ENCODE measurements at regions not wholly inside any gene's neighbourhood (a gene's known extent, or its start where the extent isn't known, plus 50 kb on each side); places are given as distances from the start of the nearest gene placed in this dataset.

- Histone ChIP-seq H3K4ac (replicated peaks; ENCODE audit: insufficient read length, low read depth, low read length) (no peak overlapping the region), H3K27ac (ENCODE audit: low read depth, low read length) (no peak overlapping the region), H3K4me2 (ENCODE audit: insufficient read depth in 1 of 2, low read depth in 2 of 2, low read length in 2 of 2) (no peak overlapping the region), H2BK12ac (ENCODE audit: low read depth, low read length) (no peak overlapping the region), H2BK15ac (ENCODE audit: low read length) (no peak overlapping the region), H3K23me2 (ENCODE audit: low read depth, low read length) (no peaks in the 10 kb centered on the region), H3K9ac (replicated peaks in 1 of 4; ENCODE audit: extremely low read depth in 1 of 4, low read depth in 3 of 4, low read length in 3 of 4) (no peak overlapping the region), H4K5ac (ENCODE audit: insufficient read length, low read depth, low read length) (no peak overlapping the region), H3K4me1 (replicated peaks in 1 of 4; ENCODE audit: control insufficient read depth in 3 of 4, insufficient read depth in 4 of 4, low read length in 3 of 4) (0 out of 7 replicates have a peak, but pooled peaks cover 0 to 3% (median 0%) of the 10 kb centered on the region in 4 experiments), H4K20me1 (replicated peaks in 1 of 2; ENCODE audit: control insufficient read depth in 1 of 2, insufficient read depth in 2 of 2, low read length in 2 of 2) (no peaks in the 10 kb centered on the region), H2AK5ac (ENCODE audit: low read depth, low read length) (no peak overlapping the region), H3K4me3 (ENCODE audit: extremely low read depth in 1 of 4, insufficient read depth in 2 of 4, low read depth in 3 of 4, low read length in 4 of 4) (no peak overlapping the region), H2BK5ac (ENCODE audit: low read depth, low read length) (no peak overlapping the region), H3K9me3 (ENCODE audit: insufficient read depth in 2 of 2, low read depth in 1 of 2, low read length in 1 of 2) (peaks cover 9 to 19% of the 10 kb centered on the region in 2 experiments), H3K18ac (ENCODE audit: extremely low read depth, low read length) (no peak overlapping the region), H3K14ac (ENCODE audit: insufficient read length) (no peak overlapping the region), H3K36me3 (ENCODE audit: control insufficient read depth in 2 of 4, insufficient read depth in 4 of 4, low read length in 3 of 4) (no peaks in the 10 kb centered on the region), H2AFZ (ENCODE audit: low read length) (no peak overlapping the region), H3K27me3 (replicated peaks in 1 of 4; ENCODE audit: control insufficient read depth in 3 of 4, extremely low read depth in 1 of 4, insufficient read depth in 3 of 4, low read length in 3 of 4) (no peaks in the 10 kb centered on the region), H4K8ac (ENCODE audit: extremely low read depth, insufficient read depth, low read length) (no peak overlapping the region), H4K91ac (replicated peaks; ENCODE audit: insufficient read length, low read length) (no peak overlapping the region), H3K79me1 (ENCODE audit: low read depth, low read length) (no peaks in the 10 kb centered on the region), H3K23ac (ENCODE audit: insufficient read length) (no peak overlapping the region), H3K79me2 (ENCODE audit: control insufficient read depth in 1 of 2, insufficient read depth in 2 of 2, low read length in 2 of 2) (no peaks in the 10 kb centered on the region), H3K56ac (replicated peaks; ENCODE audit: insufficient read length, low read depth, low read length) (no peak overlapping the region), H2BK120ac (replicated peaks; ENCODE audit: low read depth, low read length) (no peak overlapping the region), H2BK20ac (ENCODE audit: low read length) (no peak overlapping the region)
- POLR2A ChIA-PET (ENCODE audit: partially characterized antibody): no interaction called here
- CTCF ChIA-PET (ENCODE audit: partially characterized antibody): no interaction called here
- FAIRE-seq (no peak), DNase-seq (ENCODE audit: low read depth in 1 of 2, low spot score in 2 of 2) (no peak)
- TF ChIP-seq BCL11A (IDR thresholded peaks at IDR 0.05; ENCODE audit: low read depth in 2 of 2, low read length in 2 of 2) (no peak), TAF1 (IDR thresholded peaks at IDR 0.05; ENCODE audit: low read depth, low read length) (no peak)
Observed at GRCh38 chr15:24777307-24777706, 101.7 kb downstream of the NPAP1 start.
